H9 (cell line): ENCODE measurements at regions not wholly inside any gene's neighbourhood (a gene's known extent, or its start where the extent isn't known, plus 50 kb on each side); places are given as distances from the start of the nearest gene placed in this dataset.

ENCODE experiments used
- DNase-seq: peaks from one replicate; pipeline ENCODE4 v3.0.0-alpha.2; 2017
- H2AFZ ChIP-seq: one replicate; pipeline ENCODE4 v1.6.1; 2013; ENCODE audit warnings: mild to moderate bottlenecking, low read length, control low read depth, moderate library complexity
- H2AK5ac ChIP-seq: 2 replicates; pipeline ENCODE4 v1.6.1; 2013; ENCODE audit warnings: low read length, control low read depth, mixed read lengths; ENCODE audit not compliant: insufficient read length
- H2BK120ac ChIP-seq: one replicate; pipeline ENCODE4 v1.6.1; 2013; ENCODE audit warnings: low read depth, mild to moderate bottlenecking, low read length, control low read depth, inconsistent platforms; ENCODE audit not compliant: poor library complexity, severe bottlenecking
- H2BK12ac ChIP-seq: 2 replicates; pipeline ENCODE4 v1.6.1; 2013; ENCODE audit warnings: low read length, control low read depth, mixed read lengths, low read depth; ENCODE audit not compliant: insufficient read length
- H2BK15ac ChIP-seq: 2 replicates; pipeline ENCODE4 v1.6.1; 2013; ENCODE audit warnings: low read depth, low read length, control low read depth
- H2BK20ac ChIP-seq: one replicate; pipeline ENCODE4 v1.6.1; 2013; ENCODE audit warnings: low read depth, mild to moderate bottlenecking, low read length, control low read depth, inconsistent platforms; ENCODE audit not compliant: poor library complexity, severe bottlenecking
- H2BK5ac ChIP-seq: 2 replicates; pipeline ENCODE4 v1.6.1; 2013; ENCODE audit warnings: low read length, control low read depth, mixed read lengths; ENCODE audit not compliant: insufficient read length
- H3K14ac ChIP-seq: 2 replicates; pipeline ENCODE4 v1.6.1; 2013; ENCODE audit warnings: low read length, control low read depth; ENCODE audit not compliant: insufficient read depth
- H3K18ac ChIP-seq: 2 replicates; pipeline ENCODE4 v1.6.1; 2013; ENCODE audit warnings: low read depth, mild to moderate bottlenecking, mixed read lengths, low read length, control low read depth; ENCODE audit not compliant: insufficient read length
- H3K23ac ChIP-seq: 2 replicates; pipeline ENCODE4 v1.6.1; 2013; ENCODE audit warnings: low read length, control low read depth, mixed read lengths, low read depth; ENCODE audit not compliant: insufficient read length
- H3K23me2 ChIP-seq: 2 replicates; pipeline ENCODE4 v1.6.1; 2013; ENCODE audit warnings: low read depth, mild to moderate bottlenecking, mixed read lengths, low read length, control low read depth; ENCODE audit not compliant: insufficient read length, poor library complexity, severe bottlenecking
- H3K27ac ChIP-seq: 2 replicates; pipeline ENCODE4 v1.5.1; 2013; ENCODE audit warnings: low read length, control low read depth, mixed read lengths, low read depth; ENCODE audit not compliant: insufficient read length
- H3K27me3 ChIP-seq: 2 replicates; pipeline ENCODE4 v1.6.1; 2013; ENCODE audit warnings: low read length, control low read depth, inconsistent platforms; ENCODE audit not compliant: insufficient read depth
- H3K4ac ChIP-seq: 2 replicates; pipeline ENCODE4 v1.6.1; 2013; ENCODE audit warnings: low read depth, mild to moderate bottlenecking, control low read depth, inconsistent platforms, low read length, moderate library complexity
- H3K4me1 ChIP-seq: 2 replicates; pipeline ENCODE4 v1.6.1; 2013; ENCODE audit warnings: low read length, control low read depth, inconsistent platforms; ENCODE audit not compliant: insufficient read depth
- H3K4me2 ChIP-seq: 2 replicates; pipeline ENCODE4 v1.6.1; 2013; ENCODE audit warnings: low read length, control low read depth, mixed read lengths; ENCODE audit not compliant: insufficient read length, insufficient read depth
- H3K56ac ChIP-seq: 2 replicates; pipeline ENCODE4 v1.6.1; 2013; ENCODE audit warnings: low read depth, mild to moderate bottlenecking, mixed read lengths, low read length, control low read depth; ENCODE audit not compliant: insufficient read length
- H3K79me1 ChIP-seq: 2 replicates; pipeline ENCODE4 v1.6.1; 2013; ENCODE audit warnings: low read depth, mild to moderate bottlenecking, moderate library complexity, low read length, control low read depth, inconsistent platforms; ENCODE audit not compliant: insufficient read depth, poor library complexity, severe bottlenecking
- H3K79me2 ChIP-seq: 2 replicates; pipeline ENCODE4 v1.6.1; 2013; ENCODE audit warnings: low read length, control low read depth, inconsistent platforms; ENCODE audit not compliant: insufficient read depth
- H3K9ac ChIP-seq: 2 replicates; pipeline ENCODE4 v1.6.1; 2013; ENCODE audit warnings: low read length, control low read depth, mixed read lengths; ENCODE audit not compliant: insufficient read length; ENCODE audit errors: extremely low read depth
- H3K9me3 ChIP-seq: one replicate; pipeline ENCODE4 v1.6.1; 2013; ENCODE audit warnings: low read depth, low read length, inconsistent platforms; ENCODE audit not compliant: control insufficient read depth
- H3T11ph ChIP-seq: one replicate; pipeline ENCODE4 v1.6.1; 2013; ENCODE audit warnings: mild to moderate bottlenecking, low read length, control low read depth, inconsistent platforms
- H4K20me1 ChIP-seq: one replicate; pipeline ENCODE4 v1.6.1; 2013; ENCODE audit not compliant: control insufficient read depth, insufficient read length, insufficient read depth
- H4K5ac ChIP-seq: 2 replicates; pipeline ENCODE4 v1.6.1; 2013; ENCODE audit warnings: low read depth, mild to moderate bottlenecking, mixed read lengths, low read length, control low read depth; ENCODE audit not compliant: insufficient read length
- H4K8ac ChIP-seq: replicated peaks from 2 replicates; pipeline ENCODE4 v1.6.1; 2013; ENCODE audit warnings: low read length, control low read depth, mixed read lengths, low read depth; ENCODE audit not compliant: insufficient read length
- H4K91ac ChIP-seq: 2 replicates; pipeline ENCODE4 v1.6.1; 2013; ENCODE audit warnings: low read depth, mild to moderate bottlenecking, moderate library complexity, mixed read lengths, low read length, control low read depth; ENCODE audit not compliant: insufficient read length
- H3K27ac Mint-ChIP-seq, 3 experiments: 2 replicates in 2 of 3; 3 replicates in 1 of 3; pipeline ENCODE4 v1.8.0; 2020 to 2021; ENCODE audit warnings: mixed read lengths in 3 of 3, mild to moderate bottlenecking in 1 of 3, moderate library complexity in 1 of 3
- H3K27me3 Mint-ChIP-seq: 2 replicates; pipeline ENCODE4 v1.8.0; 2021; ENCODE audit warnings: low read depth, mild to moderate bottlenecking, moderate library complexity, mixed read lengths
- H3K36me3 Mint-ChIP-seq, 3 experiments: 2 replicates in 2 of 3; 3 replicates in 1 of 3; pipeline ENCODE4 v1.8.0; 2020 to 2021; ENCODE audit warnings: low read depth in 3 of 3, mixed read lengths in 3 of 3; ENCODE audit not compliant: insufficient read depth in 1 of 3
- H3K4me1 Mint-ChIP-seq, 2 experiments: 2 replicates each; pipeline ENCODE4 v1.8.0; 2020; ENCODE audit warnings: mixed read lengths in 2 of 2
- H3K4me3 Mint-ChIP-seq, 2 experiments: 2 replicates in 1 of 2; 3 replicates in 1 of 2; pipeline ENCODE4 v1.8.0; 2020 to 2021; ENCODE audit warnings: mild to moderate bottlenecking in 2 of 2, mixed read lengths in 2 of 2, moderate library complexity in 1 of 2
- H3K9me3 Mint-ChIP-seq, 2 experiments: 2 replicates in 1 of 2; 3 replicates in 1 of 2; pipeline ENCODE4 v1.8.0; 2020; ENCODE audit warnings: mild to moderate bottlenecking in 2 of 2, mixed read lengths in 2 of 2, moderate library complexity in 1 of 2
- CTCF ChIP-seq: fragments of 200-600 bp; sonication (generic); conservative IDR thresholded peaks from 3 replicates; pipeline ENCODE4 v1.8.0; 2021; ENCODE audit warnings: antibody characterized with exemption, mild to moderate bottlenecking
- WGBS: extraction: QIAGEN DNeasy Blood & Tissue Kit; methylation state at CpG from one replicate; pipeline ENCODE4 v1.1.7; 2013; ENCODE audit warnings: missing lambda C conversion rate, low lambda C conversion rate, mixed read lengths; ENCODE audit not compliant: insufficient read length; ENCODE audit errors: extremely low coverage; 5-methylcytosine and 5-hydroxymethylcytosine counted together

GRCh38 chr11:13606701-13607100 is 61.8 kb upstream of the FAR1 start:
- H3K79me2 ChIP-seq = no peaks in the 10 kb centered on the region
- H2AFZ ChIP-seq = no peak overlapping the region
- no peaks in the 10 kb centered on the region for H4K20me1 ChIP-seq
- no peak overlapping the region for H2AK5ac ChIP-seq
- no peak overlapping the region for H3K27ac ChIP-seq
- H4K8ac ChIP-seq = no peak overlapping the region
- no peaks in the 10 kb centered on the region for H3K4me1 ChIP-seq
- TF ChIP-seq CTCF = no peak
- no peak overlapping the region for H3K4ac ChIP-seq
- H3K9ac ChIP-seq = no peak overlapping the region
- no peak overlapping the region for H3K4me3 Mint-ChIP-seq
- no peaks in the 10 kb centered on the region for H3K4me1 Mint-ChIP-seq
- H2BK5ac ChIP-seq = no peak overlapping the region
- no peak overlapping the region for H3K18ac ChIP-seq
- no peak overlapping the region for H3K27ac Mint-ChIP-seq
- H3K9me3 Mint-ChIP-seq = no peaks in the 10 kb centered on the region
- no peaks in the 10 kb centered on the region for H3K36me3 Mint-ChIP-seq
- no peak overlapping the region for H3K23ac ChIP-seq
- H4K5ac ChIP-seq = no peak overlapping the region
- no peak overlapping the region for H2BK12ac ChIP-seq
- H2BK15ac ChIP-seq = no peak overlapping the region
- no peak overlapping the region for H2BK20ac ChIP-seq
- no peaks in the 10 kb centered on the region for H3K79me1 ChIP-seq
- DNase-seq = no peak
- WGBS = no CpG with 5 or more reads among the region's 2 CpGs
- no peak overlapping the region for H3K14ac ChIP-seq
- H3K23me2 ChIP-seq = no peaks in the 10 kb centered on the region
- H3K4me2 ChIP-seq = no peak overlapping the region
- no peaks in the 10 kb centered on the region for H3K27me3 ChIP-seq
- peaks cover 2% of the 10 kb centered on the region; the same call in 1 of the 2 replicates for H3K27me3 Mint-ChIP-seq
- H3K9me3 ChIP-seq = no peaks in the 10 kb centered on the region
- no peak overlapping the region for H3T11ph ChIP-seq
- no peak overlapping the region for H4K91ac ChIP-seq
- H2BK120ac ChIP-seq = no peak overlapping the region
- no peak overlapping the region for H3K56ac ChIP-seq
